OCI-M1 (cell line): ENCODE measurements at regions not wholly inside any gene's neighbourhood (a gene's known extent, or its start where the extent isn't known, plus 50 kb on each side); places are given as distances from the start of the nearest gene placed in this dataset.

ENCODE experiments used
- DNase-seq: peaks from one replicate; lab custom pipeline; 2025; lab: John Stamatoyannopoulos, UW

DNA sequence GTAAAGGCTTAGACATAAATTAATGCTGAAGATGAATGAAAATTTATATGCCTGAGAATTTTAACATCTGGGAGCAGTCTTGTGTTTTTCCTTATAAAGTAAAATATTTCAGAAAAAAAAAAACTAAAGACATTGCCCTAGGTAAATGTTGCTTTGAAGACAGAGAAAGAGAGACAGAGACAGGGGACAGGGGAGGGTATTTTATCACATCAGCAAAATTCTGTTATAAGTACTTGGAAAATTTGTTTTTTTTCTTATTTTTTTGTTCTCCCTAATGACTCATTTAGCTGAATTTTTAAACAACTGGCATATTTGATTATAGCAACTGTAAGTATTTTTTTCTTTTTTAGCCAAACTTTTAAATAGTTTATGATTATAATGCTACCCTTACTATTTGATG, 1540.6 kb upstream of the GBE1 start:
- no peak for DNase-seq

DNA sequence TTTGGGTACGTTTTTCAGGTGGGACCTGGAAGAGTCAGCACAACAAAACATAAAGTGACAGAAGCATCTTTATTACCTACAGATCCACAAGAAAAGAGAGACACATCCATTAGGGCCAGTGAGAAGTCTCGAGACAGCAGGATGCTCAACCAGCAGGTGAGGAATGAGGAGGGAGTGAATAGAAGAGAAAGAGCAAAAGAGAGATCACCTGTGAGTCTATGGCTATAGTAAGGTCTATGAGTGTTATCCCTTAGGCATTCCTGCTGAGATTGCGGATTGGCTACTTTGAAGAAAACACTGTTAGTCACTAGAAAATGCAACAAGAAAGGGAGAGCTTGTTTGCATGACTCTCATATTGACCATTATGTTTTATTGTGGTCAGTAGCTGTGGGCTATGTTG, 1556.2 kb upstream of the GBE1 start:
- DNase-seq: peak; percentile 31

GRCh38 chr3:83320726-83321125, 1559.3 kb upstream of the GBE1 start:
- no peak for DNase-seq

DNA sequence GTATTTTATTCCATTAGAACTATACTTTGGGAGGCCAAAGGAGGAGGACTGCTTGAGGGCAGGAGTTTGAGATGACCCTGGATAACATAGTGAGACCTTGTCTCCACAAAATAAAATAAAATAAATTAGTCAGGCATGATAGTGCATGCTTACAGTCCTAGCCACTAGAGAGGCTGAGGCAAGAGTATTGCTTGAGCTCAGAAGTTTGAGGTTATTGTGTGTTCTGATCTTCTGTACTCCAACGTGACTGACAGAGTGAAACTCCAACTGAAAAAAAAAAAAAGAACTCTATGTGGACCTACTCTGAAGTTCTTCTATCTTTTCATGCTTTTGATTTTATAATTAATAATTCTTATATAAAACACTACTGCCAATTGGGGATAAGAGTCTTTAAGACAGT, 1560.0 kb upstream of the GBE1 start:
- DNase-seq: no peak

DNA sequence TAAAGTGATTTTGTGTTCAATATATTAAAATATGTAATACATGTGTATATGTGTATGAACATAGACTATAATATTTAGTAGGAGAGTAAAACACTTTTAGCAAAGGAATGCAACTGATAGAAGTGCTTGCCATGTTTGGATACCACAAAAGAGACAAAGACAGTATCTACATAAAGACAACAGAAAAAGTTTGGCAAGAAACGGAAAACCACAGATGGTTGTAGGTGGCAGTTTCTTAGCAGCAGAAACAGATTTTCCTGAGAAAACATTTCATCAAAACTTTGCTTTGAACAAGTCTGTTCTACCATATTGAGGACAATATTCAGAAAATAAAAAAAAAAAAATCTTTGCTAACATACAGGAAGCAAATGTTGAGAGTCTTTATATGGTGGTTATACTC, 1560.4 kb upstream of the GBE1 start:
- no peak for DNase-seq

GRCh38 chr3:83354205-83354604, 1592.8 kb upstream of the GBE1 start:
- DNase-seq: no peak

DNA sequence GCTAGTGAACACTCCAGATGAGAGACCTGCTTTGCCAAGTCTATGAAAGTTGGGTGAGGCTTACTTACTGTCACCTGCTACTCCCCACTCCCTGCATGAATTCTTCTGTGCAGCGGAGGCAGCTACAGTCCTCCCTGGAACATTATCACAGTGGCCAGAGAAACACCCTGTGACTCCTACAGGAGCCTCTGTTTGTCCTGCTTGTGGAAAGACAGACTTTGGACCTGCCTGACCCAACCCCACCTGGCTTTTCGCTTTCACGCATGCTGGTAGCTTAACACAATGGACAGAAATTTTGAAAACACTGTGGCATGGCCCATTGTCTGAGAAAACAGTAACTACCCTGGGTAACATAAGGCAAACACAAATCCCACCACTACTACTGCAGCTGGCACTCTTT, 1565.5 kb upstream of the CADM2 start:
- no peak for DNase-seq

DNA sequence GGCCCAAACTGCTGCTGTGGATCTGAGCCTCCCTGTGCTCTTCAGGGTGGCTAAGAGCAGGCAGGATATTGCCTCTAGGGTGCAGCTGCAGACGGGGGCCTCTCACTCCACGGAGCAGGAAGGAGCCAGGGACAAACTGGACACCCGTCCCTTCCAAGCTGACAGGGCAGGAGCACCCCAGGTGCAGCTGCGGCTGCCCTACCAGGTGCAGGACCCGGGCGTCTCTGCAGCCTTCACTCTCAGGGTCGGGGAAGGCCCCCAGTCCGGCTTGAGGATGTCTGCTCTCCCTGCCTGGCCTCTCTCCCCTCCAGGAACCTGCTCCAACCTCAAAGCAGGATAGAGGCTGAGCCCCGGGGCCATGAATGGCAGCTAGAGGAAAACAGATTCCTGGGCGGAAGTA, 1554.9 kb upstream of the CADM2 start:
- no peak for DNase-seq

GRCh38 chr3:83426300-83426699, 1532.5 kb upstream of the CADM2 start:
- DNase-seq: no peak

GRCh38 chr3:83434880-83435587, 1523.8 kb upstream of the CADM2 start:
- peak; percentile 50 for DNase-seq

DNA sequence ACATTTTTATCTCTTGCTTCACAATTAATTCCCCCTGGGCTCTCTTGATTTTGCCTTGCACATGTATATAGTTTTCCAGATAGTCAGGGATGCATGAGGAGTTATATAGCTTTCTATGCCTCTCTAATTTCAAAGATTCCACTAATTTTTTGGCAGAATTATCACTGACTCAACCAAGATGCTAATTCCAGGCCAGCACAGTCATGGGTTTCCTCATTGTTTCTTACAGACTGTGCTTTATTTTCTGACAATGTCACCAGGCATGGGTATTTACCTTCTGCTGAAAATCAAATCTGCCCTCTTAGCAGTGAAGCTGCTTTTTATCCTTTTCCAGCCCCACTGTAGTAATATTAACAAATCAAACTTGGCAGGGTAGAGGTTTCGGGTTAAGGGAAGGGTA, 1520.6 kb upstream of the CADM2 start:
- DNase-seq: no peak

DNA sequence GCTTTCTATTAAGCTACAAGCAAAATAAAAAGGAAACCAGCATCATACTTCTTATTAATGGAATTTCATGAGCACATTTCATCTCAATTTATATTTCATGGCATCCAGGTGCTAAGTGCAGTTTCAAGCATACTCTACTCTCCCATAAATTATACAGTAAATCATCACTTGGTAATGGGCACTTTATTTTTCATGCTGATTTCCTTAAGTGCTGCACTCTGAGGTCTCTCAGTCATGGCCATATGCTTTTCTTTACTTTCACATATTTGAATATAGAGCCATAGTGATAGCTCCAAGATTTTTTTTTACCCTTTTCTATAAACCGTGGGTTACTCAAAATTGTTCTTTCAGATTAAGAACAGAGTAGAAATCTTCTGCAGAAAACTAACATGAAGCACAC, 1505.7 kb upstream of the CADM2 start:
- no peak for DNase-seq

DNA sequence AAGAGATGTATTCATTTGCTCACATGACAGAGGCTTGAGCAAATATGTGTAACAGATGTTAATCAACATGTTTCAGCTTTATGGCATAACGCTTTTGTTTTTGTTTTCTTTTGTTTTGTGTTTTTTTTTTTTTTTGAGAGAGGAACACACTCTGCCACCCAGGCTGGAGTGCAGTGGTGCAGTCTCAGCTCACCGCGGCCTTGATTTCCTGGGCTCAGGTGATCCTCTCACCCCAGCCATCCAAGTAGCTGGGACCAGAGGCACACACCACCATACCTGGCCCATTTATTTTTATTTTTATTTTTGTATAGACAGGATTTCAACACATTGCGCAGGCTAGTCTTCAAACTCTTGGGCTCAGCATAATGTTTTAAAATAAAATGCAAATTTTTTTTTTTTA, 1504.4 kb upstream of the CADM2 start:
- no peak for DNase-seq

GRCh38 chr3:83457551-83457950, 1501.2 kb upstream of the CADM2 start:
- peak; percentile 30 for DNase-seq

DNA sequence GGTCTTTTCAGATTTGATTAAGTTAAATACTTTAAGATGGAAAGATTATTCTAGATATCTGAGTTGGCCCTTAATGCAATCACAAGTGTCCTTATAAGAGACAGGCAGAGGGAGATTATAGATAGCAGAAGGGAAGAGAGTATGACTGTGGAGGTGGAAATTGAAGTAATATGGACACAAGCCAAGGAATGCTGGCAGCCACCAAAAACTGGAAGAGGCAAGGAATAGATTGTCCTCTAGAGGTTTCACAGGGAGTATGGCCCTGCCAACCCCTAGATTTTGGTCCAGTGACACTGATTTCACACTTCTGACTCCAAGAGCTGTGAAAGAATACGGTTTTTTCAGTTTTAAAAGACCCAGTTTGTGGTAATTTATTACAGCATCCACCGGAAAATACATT, 1498.7 kb upstream of the CADM2 start:
- no peak for DNase-seq

DNA sequence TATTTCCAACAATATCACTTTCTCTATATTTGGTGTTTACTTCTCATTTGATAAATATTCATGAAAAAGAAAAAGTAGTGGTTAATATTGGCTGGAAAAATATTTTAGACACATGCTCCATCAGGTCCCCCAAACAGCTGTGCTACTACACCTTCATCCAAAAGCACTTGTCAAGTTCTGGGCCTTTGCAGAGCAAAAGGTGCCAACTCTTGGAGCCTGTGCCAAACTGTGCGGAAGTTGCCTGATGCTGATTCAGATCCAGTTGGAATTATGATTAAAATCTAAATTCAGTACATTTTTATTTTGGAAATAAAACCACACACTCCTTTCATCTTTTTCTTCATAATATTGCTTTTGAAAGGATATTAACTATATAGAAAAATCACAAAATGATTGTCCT, 1497.4 kb upstream of the CADM2 start:
- no peak for DNase-seq

- DNase-seq: no peak
Measured at GRCh38 chr3:83477563-83477962, 1481.2 kb upstream of the CADM2 start.

GRCh38 chr3:83482402-83483070, 1476.3 kb upstream of the CADM2 start:
- no peak for DNase-seq

DNA sequence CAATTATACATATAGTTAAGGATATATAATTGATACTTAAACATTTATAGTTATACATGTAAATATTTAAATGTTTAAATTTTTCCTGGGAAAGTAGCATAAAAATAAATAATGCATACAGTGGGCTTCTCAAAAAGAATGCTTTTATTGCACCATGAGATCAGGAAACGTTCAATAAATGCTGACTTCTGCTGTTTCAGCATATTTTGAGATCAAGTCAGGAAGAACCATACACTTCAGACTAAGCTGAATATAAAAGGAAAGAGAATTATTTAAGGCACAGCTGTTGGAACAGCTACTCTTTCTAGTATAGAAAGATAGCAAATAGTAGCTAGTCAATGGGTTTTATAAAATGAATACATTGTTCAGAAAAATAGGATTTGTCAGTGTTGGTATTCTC, 1462.3 kb upstream of the CADM2 start:
- no peak for DNase-seq

GRCh38 chr3:83498361-83499016, 1460.3 kb upstream of the CADM2 start:
- DNase-seq: no peak

GRCh38 chr3:83500422-83500821, 1458.4 kb upstream of the CADM2 start:
- DNase-seq: no peak

GRCh38 chr3:83500931-83501330, 1457.9 kb upstream of the CADM2 start:
- DNase-seq: no peak

DNA sequence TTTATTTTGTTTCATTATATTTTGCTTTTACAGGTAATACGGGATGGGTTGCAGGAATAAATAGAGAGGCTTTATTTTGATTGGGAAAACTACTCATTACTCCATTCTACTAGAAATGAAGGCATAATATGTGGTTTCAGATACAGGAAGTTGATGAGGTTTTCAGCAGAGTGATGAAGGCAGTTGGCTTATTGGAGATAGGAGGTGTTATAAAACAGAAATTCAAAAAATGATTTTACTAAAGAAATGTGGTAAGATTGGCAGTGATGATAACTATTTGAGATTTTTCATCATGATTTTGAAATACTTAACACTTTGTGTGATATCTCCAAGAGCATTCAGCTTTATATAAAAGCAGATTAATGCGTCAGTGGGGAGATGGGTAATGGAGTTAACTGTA, 1445.7 kb upstream of the CADM2 start:
- DNase-seq: no peak

- no peak for DNase-seq
Measured at GRCh38 chr3:83513677-83514076, 1445.1 kb upstream of the CADM2 start.
